ENCODE measurements at regions not wholly inside any gene's neighbourhood (a gene's known extent, or its start where the extent isn't known, plus 50 kb on each side); places are given as distances from the start of the nearest gene placed in this dataset.

DNA sequence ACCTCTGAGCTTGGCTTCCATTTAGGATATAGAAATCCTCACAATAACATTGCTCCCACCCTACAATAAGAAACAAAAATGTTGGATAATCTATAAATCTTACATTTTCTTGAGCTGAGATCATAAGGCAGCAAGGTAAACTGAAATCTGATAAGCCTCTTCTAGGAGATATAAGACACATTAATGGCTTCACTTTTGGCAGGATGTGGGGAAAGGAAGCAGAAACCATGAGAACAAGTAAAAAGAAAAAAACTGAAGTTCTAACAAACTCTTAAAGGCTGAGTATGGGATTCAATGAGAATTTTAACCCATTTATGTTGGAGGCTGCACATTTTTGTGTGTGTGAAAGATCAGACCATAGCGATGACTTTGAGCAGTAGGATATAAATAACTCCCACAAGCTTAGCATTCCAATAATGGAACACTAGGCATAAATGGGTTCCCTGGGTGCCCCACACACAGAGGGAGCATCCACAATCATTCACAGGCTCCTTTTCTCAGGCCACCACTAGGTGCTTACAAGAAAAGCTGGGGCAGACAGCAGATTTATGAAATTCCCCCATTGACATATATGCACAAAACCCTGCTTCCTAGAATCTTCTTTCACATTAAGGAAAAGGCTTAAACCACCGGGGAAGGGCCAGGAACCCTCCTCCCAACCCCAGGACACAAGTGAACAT lies 564.9 kb upstream of the MGMT start:
- Histone ChIP-seq H3K36me3 (ENCODE audit: insufficient read depth, low read length) (no peaks in the 10 kb centered on the region), H3K79me2 (replicated peaks; ENCODE audit: insufficient read depth, low read length) (no peaks in the 10 kb centered on the region), H3K9me3 (ENCODE audit: low read length) (no peaks in the 10 kb centered on the region), H3K27ac (ENCODE audit: low read length) (no peak overlapping the region), H3K27me3 (ENCODE audit: insufficient read depth, low read depth, low read length) (no peaks in the 10 kb centered on the region), H3K4me3 (ENCODE audit: low read length) (no peak overlapping the region), H3F3A (ENCODE audit: insufficient read depth, low read length, poor library complexity, severe bottlenecking) (no peaks in the 10 kb centered on the region), H3K4me2 (ENCODE audit: low read length) (no peak overlapping the region), H3K9me2 (ENCODE audit: insufficient read depth, low read length) (no peaks in the 10 kb centered on the region), H4K20me1 (ENCODE audit: insufficient read depth) (no peaks in the 10 kb centered on the region), H2AFZ (ENCODE audit: low read depth, low read length) (no peak overlapping the region), H3K9ac (ENCODE audit: low read length) (no peak overlapping the region)
- no peak for TF ChIP-seq MXI1 (conservative IDR thresholded peaks at IDR 0.05; ENCODE audit: poor library complexity, severe bottlenecking)

DNA sequence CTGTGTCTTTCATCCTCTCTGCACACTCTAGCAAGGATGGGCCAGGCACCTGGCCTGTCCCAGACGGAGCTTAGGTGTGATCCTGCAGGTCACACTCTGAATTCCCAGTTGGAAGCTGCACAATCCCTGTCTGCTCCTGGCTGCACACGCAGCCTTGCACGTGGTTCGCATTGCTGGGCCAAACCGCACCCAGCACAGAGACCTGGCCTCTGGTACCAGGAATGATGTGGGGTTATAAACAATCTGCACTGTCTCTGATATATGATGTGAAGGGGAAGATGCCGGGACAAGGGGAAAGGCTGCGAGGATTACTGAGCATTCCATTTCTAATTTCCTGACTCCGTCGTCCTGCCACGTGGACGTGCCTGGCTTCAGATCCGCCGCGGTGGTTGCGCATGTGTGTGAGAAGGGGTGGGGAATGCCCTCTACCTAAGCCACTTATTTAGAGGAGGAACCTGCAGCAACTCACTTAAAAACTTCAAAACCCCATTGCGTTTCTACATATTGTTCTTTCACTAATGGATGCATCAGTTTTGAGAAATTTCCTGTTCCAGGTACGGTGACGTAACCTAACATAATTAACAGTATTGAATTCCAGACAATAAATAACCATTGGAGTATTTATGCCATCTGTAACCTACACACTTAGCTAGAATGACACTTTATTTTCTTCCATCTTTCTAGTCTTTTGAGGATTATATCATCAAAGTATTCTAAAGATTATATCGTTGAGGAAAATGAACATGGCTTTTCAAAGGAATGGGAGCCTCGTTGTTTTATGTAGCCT lies 559.7 kb upstream of the MGMT start:
- no peaks in the 10 kb centered on the region for H4K20me1 ChIP-seq (ENCODE audit: insufficient read depth)

DNA sequence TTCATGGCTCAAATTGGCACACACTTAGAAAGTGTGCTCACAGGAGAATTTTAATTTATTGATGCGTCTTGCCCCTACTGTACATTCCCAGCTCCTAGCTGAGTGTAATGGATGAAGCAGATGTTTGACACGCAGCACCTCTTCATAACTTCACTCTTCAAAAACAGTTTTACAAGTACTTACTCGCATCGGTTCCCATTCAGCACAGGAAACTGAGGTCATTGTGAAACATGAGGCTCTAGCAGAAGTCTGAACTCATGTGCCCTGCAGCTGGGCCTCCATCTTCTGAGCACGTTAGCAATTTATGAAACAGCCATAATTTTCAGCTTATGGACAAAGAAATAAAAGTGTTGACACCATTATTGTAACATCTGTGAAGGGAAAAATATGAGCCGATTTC lies 558.9 kb upstream of the MGMT start:
- H3K4me3 ChIP-seq (ENCODE audit: low read length), result no peak overlapping the region
- no peaks in the 10 kb centered on the region for H3K9me2 ChIP-seq (ENCODE audit: insufficient read depth, low read length)
- no peaks in the 10 kb centered on the region for H3K79me2 ChIP-seq (replicated peaks; ENCODE audit: insufficient read depth, low read length)
- no peak overlapping the region for H2AFZ ChIP-seq (ENCODE audit: low read depth, low read length)
- H4K20me1 ChIP-seq (ENCODE audit: insufficient read depth), result no peaks in the 10 kb centered on the region
- no peak overlapping the region for H3K4me2 ChIP-seq (ENCODE audit: low read length)
- no peaks in the 10 kb centered on the region for H3K9me3 ChIP-seq (ENCODE audit: low read length)
- no peak overlapping the region for H3K27ac ChIP-seq (ENCODE audit: low read length)
- H3F3A ChIP-seq (ENCODE audit: insufficient read depth, low read length, poor library complexity, severe bottlenecking), result no peaks in the 10 kb centered on the region
- H3K9ac ChIP-seq (ENCODE audit: low read length), result no peak overlapping the region
- no peaks in the 10 kb centered on the region for H3K27me3 ChIP-seq (ENCODE audit: insufficient read depth, low read depth, low read length)
- H3K36me3 ChIP-seq (ENCODE audit: insufficient read depth, low read length), result no peaks in the 10 kb centered on the region
- TF ChIP-seq EZH2 (IDR thresholded peaks at IDR 0.05; ENCODE audit: borderline replicate concordance, insufficient read depth, low read length, poor library complexity, severe bottlenecking), result no peak
- TF ChIP-seq, protein P1, sequence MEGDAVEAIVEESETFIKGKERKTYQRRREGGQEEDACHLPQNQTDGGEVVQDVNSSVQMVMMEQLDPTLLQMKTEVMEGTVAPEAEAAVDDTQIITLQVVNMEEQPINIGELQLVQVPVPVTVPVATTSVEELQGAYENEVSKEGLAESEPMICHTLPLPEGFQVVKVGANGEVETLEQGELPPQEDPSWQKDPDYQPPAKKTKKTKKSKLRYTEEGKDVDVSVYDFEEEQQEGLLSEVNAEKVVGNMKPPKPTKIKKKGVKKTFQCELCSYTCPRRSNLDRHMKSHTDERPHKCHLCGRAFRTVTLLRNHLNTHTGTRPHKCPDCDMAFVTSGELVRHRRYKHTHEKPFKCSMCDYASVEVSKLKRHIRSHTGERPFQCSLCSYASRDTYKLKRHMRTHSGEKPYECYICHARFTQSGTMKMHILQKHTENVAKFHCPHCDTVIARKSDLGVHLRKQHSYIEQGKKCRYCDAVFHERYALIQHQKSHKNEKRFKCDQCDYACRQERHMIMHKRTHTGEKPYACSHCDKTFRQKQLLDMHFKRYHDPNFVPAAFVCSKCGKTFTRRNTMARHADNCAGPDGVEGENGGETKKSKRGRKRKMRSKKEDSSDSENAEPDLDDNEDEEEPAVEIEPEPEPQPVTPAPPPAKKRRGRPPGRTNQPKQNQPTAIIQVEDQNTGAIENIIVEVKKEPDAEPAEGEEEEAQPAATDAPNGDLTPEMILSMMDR (IDR thresholded peaks at IDR 0.05; ENCODE audit: poor library complexity, severe bottlenecking), result no peak
- no peak for TF ChIP-seq SMC3 (conservative IDR thresholded peaks at IDR 0.05; ENCODE audit: poor library complexity)
- no peak for TF ChIP-seq POLR2AphosphoS5 (IDR thresholded peaks at IDR 0.05)
- TF ChIP-seq MXI1 (conservative IDR thresholded peaks at IDR 0.05; ENCODE audit: poor library complexity, severe bottlenecking), result no peak
- no peak for TF ChIP-seq RAD21 (conservative IDR thresholded peaks at IDR 0.05)
- no peak for TF ChIP-seq TAF1 (IDR thresholded peaks at IDR 0.05; ENCODE audit: low read depth)
- no peak for TF ChIP-seq EP300 (conservative IDR thresholded peaks at IDR 0.05; ENCODE audit: poor library complexity, severe bottlenecking)
- TF ChIP-seq, protein P2, sequence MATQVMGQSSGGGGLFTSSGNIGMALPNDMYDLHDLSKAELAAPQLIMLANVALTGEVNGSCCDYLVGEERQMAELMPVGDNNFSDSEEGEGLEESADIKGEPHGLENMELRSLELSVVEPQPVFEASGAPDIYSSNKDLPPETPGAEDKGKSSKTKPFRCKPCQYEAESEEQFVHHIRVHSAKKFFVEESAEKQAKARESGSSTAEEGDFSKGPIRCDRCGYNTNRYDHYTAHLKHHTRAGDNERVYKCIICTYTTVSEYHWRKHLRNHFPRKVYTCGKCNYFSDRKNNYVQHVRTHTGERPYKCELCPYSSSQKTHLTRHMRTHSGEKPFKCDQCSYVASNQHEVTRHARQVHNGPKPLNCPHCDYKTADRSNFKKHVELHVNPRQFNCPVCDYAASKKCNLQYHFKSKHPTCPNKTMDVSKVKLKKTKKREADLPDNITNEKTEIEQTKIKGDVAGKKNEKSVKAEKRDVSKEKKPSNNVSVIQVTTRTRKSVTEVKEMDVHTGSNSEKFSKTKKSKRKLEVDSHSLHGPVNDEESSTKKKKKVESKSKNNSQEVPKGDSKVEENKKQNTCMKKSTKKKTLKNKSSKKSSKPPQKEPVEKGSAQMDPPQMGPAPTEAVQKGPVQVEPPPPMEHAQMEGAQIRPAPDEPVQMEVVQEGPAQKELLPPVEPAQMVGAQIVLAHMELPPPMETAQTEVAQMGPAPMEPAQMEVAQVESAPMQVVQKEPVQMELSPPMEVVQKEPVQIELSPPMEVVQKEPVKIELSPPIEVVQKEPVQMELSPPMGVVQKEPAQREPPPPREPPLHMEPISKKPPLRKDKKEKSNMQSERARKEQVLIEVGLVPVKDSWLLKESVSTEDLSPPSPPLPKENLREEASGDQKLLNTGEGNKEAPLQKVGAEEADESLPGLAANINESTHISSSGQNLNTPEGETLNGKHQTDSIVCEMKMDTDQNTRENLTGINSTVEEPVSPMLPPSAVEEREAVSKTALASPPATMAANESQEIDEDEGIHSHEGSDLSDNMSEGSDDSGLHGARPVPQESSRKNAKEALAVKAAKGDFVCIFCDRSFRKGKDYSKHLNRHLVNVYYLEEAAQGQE (IDR thresholded peaks at IDR 0.05; ENCODE audit: borderline replicate concordance), result no peak

More for the DNA sequence above, 559.7 kb upstream of the MGMT start:
- Histone ChIP-seq H2AFZ (ENCODE audit: low read depth, low read length) (no peak overlapping the region), H3K36me3 (ENCODE audit: insufficient read depth, low read length) (no peaks in the 10 kb centered on the region), H3K9me3 (ENCODE audit: low read length) (no peaks in the 10 kb centered on the region), H3K79me2 (replicated peaks; ENCODE audit: insufficient read depth, low read length) (no peaks in the 10 kb centered on the region), H3K4me3 (ENCODE audit: low read length) (no peak overlapping the region), H3K9me2 (ENCODE audit: insufficient read depth, low read length) (no peaks in the 10 kb centered on the region), H3K27ac (ENCODE audit: low read length) (no peak overlapping the region), H3K4me2 (ENCODE audit: low read length) (no peak overlapping the region), H3K27me3 (ENCODE audit: insufficient read depth, low read depth, low read length) (no peaks in the 10 kb centered on the region), H3F3A (ENCODE audit: insufficient read depth, low read length, poor library complexity, severe bottlenecking) (no peaks in the 10 kb centered on the region), H3K9ac (ENCODE audit: low read length) (no peak overlapping the region)
- TF ChIP-seq, protein P1 (IDR thresholded peaks at IDR 0.05; ENCODE audit: poor library complexity, severe bottlenecking), result no peak
- no peak for TF ChIP-seq EZH2 (IDR thresholded peaks at IDR 0.05; ENCODE audit: borderline replicate concordance, insufficient read depth, low read length, poor library complexity, severe bottlenecking)
